Neural cell (in vitro differentiated cells): ENCODE measurements at regions not wholly inside any gene's neighbourhood (a gene's known extent, or its start where the extent isn't known, plus 50 kb on each side); places are given as distances from the start of the nearest gene placed in this dataset.

Experiments used
- EP300 ChIP-seq: fragments of 450-650 bp; conservative IDR thresholded peaks from 2 replicates; pipeline ENCODE4 v1.6.1; 2014; ENCODE audit warnings: antibody characterized with exemption, mild to moderate bottlenecking, moderate library complexity; ENCODE audit not compliant: poor library complexity, severe bottlenecking
- EZH2 ChIP-seq: fragments of 200-600, 300-800 bp; shearing (Covaris generic), sonication (generic); IDR thresholded peaks from 2 replicates; pipeline ENCODE4 v1.6.1; 2014; ENCODE audit warnings: antibody characterized with exemption, low read length, borderline replicate concordance, mild to moderate bottlenecking; ENCODE audit not compliant: insufficient read depth, poor library complexity, severe bottlenecking
- MXI1 ChIP-seq: fragments of 450-650 bp; conservative IDR thresholded peaks from 2 replicates; pipeline ENCODE4 v1.6.1; 2014; ENCODE audit warnings: antibody characterized with exemption, mild to moderate bottlenecking; ENCODE audit not compliant: poor library complexity, severe bottlenecking
- POLR2AphosphoS5 ChIP-seq: IDR thresholded peaks from 2 replicates; pipeline ENCODE4 v1.6.1; 2012
- TAF1 ChIP-seq: IDR thresholded peaks from 2 replicates; pipeline ENCODE4 v1.6.1; 2012; ENCODE audit warnings: low read depth
- TF ChIP-seq, protein P1 (sequence below): fragments of 450-650 bp; IDR thresholded peaks from 2 replicates; pipeline ENCODE4 v1.5.1; 2014; ENCODE audit warnings: antibody characterized with exemption, mild to moderate bottlenecking, moderate library complexity; ENCODE audit not compliant: poor library complexity, severe bottlenecking
- TF ChIP-seq, protein P2 (sequence below): IDR thresholded peaks from 2 replicates; pipeline ENCODE4 v1.6.1; 2012; ENCODE audit warnings: borderline replicate concordance

DNA sequence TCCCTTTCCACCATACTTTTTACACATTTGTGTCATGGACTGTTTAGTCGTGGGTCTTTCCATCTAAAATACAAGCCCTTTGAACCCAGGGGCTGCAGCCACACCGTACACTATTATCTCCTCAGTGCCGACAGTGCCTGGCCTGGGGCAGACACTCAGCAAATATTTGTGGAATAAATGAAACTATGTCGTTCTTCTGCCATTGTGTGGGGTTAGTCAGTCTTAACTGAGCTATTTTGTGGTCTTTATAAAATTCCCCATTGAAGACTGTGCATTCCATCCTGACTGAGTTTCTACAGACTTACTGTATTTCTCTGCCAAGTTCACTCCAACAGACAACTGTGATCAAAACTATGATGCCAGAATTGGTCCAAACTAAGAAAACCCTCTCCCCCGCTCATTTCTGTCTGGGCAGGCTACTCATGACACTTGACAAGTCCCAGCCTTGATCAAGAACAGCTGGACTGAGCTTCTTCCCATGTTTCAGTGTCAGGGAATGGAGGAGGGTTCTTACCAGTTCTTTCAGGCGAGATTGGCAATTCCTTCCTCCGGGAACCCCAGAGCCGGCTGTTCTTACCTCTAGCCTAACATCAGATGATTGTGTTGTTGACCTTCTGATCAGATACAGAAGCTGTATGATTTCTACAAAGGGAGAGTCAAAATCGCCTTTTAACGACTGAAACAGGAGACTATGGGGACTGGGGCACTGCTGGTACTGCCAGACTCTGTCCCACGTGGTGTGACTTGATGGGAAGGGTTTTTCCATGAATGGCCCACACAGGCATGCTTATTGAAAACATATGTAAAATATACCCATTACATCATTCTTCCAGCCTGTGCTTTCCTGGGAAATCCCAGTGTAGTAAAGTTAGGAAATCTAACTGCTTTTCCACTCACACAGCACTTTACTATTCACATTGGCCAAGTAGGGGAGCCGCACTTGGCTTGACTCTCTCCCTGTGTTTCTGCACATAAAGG is 77.4 kb upstream of the NPAS2 start:
- no peak for TF ChIP-seq MXI1
- TF ChIP-seq, protein P1, sequence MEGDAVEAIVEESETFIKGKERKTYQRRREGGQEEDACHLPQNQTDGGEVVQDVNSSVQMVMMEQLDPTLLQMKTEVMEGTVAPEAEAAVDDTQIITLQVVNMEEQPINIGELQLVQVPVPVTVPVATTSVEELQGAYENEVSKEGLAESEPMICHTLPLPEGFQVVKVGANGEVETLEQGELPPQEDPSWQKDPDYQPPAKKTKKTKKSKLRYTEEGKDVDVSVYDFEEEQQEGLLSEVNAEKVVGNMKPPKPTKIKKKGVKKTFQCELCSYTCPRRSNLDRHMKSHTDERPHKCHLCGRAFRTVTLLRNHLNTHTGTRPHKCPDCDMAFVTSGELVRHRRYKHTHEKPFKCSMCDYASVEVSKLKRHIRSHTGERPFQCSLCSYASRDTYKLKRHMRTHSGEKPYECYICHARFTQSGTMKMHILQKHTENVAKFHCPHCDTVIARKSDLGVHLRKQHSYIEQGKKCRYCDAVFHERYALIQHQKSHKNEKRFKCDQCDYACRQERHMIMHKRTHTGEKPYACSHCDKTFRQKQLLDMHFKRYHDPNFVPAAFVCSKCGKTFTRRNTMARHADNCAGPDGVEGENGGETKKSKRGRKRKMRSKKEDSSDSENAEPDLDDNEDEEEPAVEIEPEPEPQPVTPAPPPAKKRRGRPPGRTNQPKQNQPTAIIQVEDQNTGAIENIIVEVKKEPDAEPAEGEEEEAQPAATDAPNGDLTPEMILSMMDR, result no peak
- no peak for TF ChIP-seq TAF1
- no peak for TF ChIP-seq EZH2
- TF ChIP-seq EP300, result no peak
- no peak for TF ChIP-seq POLR2AphosphoS5
- TF ChIP-seq, protein P2, sequence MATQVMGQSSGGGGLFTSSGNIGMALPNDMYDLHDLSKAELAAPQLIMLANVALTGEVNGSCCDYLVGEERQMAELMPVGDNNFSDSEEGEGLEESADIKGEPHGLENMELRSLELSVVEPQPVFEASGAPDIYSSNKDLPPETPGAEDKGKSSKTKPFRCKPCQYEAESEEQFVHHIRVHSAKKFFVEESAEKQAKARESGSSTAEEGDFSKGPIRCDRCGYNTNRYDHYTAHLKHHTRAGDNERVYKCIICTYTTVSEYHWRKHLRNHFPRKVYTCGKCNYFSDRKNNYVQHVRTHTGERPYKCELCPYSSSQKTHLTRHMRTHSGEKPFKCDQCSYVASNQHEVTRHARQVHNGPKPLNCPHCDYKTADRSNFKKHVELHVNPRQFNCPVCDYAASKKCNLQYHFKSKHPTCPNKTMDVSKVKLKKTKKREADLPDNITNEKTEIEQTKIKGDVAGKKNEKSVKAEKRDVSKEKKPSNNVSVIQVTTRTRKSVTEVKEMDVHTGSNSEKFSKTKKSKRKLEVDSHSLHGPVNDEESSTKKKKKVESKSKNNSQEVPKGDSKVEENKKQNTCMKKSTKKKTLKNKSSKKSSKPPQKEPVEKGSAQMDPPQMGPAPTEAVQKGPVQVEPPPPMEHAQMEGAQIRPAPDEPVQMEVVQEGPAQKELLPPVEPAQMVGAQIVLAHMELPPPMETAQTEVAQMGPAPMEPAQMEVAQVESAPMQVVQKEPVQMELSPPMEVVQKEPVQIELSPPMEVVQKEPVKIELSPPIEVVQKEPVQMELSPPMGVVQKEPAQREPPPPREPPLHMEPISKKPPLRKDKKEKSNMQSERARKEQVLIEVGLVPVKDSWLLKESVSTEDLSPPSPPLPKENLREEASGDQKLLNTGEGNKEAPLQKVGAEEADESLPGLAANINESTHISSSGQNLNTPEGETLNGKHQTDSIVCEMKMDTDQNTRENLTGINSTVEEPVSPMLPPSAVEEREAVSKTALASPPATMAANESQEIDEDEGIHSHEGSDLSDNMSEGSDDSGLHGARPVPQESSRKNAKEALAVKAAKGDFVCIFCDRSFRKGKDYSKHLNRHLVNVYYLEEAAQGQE, result no peak
